MM.1S (cell line): ENCODE measurements at regions not wholly inside any gene's neighbourhood (a gene's known extent, or its start where the extent isn't known, plus 50 kb on each side); places are given as distances from the start of the nearest gene placed in this dataset.

Experiments
- CTCF ChIP-seq: fragments of 300-600 bp; sonication (generic); IDR thresholded peaks from 2 replicates; pipeline ENCODE4 v1.5.1; 2016; ENCODE audit warnings: antibody characterized with exemption, low read length, mixed read lengths
- EZH2 ChIP-seq: fragments of 300-600 bp; sonication (generic); optimal IDR thresholded peaks from 2 replicates; pipeline ENCODE3; 2017; ENCODE audit warnings: low read depth, mild to moderate bottlenecking, antibody characterized with exemption, low read length, mixed read lengths
- EZH2phosphoT487 ChIP-seq: fragments of 300-600 bp; sonication (generic); IDR thresholded peaks from 2 replicates; pipeline ENCODE4 v1.6.1; 2018; ENCODE audit warnings: antibody characterized with exemption, low read length

GRCh38 chr4:94032754-94033153, 174.9 kb upstream of the SMARCAD1 start:
- TF ChIP-seq CTCF (no peak), EZH2 (no peak), EZH2phosphoT487 (no peak)
